Stomach (tissue), 8 donors: ENCODE measurements at regions not wholly inside any gene's neighbourhood (a gene's known extent, or its start where the extent isn't known, plus 50 kb on each side); places are given as distances from the start of the nearest gene placed in this dataset.

Source experiments
- DNase-seq, 2 donors: peaks; one replicate each; pipeline versions ENCODE4 v3.0.0 to v3.0.0-alpha.2; 2013 to 2019
- H3K27ac ChIP-seq, 5 donors: fragments of 200-600 bp in 4 of 5; sonication (generic) in 4 of 5; one replicate each; pipeline ENCODE4 v1.5.1; 2013 to 2019; ENCODE audit warnings: mild to moderate bottlenecking in 1 of 5, moderate library complexity in 1 of 5
- H3K27me3 ChIP-seq, 3 donors: fragments of 200-600 bp; sonication (generic); one replicate each; pipeline ENCODE4 v1.5.1; 2017 to 2019; ENCODE audit warnings: mixed run types in 1 of 3
- H3K36me3 ChIP-seq, 4 donors: fragments of 200-600 bp; sonication (generic); 1 replicate in 3 of 4; 2 replicates in 1 of 4; pipeline ENCODE4 v1.5.1; 2016 to 2019
- H3K4me1 ChIP-seq, 4 donors: fragments of 200-600 bp; sonication (generic); one replicate each; pipeline ENCODE4 v1.5.1; 2016 to 2019
- H3K4me3 ChIP-seq, 4 donors: fragments of 200-600 bp; sonication (generic) in 3 of 4; one replicate each; pipeline ENCODE4 v1.5.1; 2016 to 2019; ENCODE audit warnings: mild to moderate bottlenecking in 1 of 4
- H3K9me3 ChIP-seq, 4 donors: fragments of 200-600 bp; sonication (generic); one replicate each; pipeline ENCODE4 v1.5.1; 2016 to 2019
- CTCF ChIP-seq, 7 experiments: fragments of 450-650 bp in 4 of 7; fragments of 200-600 bp in 3 of 7; sonication (generic) in 3 of 7; IDR thresholded peaks; one replicate each; pipeline ENCODE4 v1.5.1; 2016 to 2019; ENCODE audit warnings: antibody characterized with exemption in 7 of 7, control low read depth in 2 of 7, mild to moderate bottlenecking in 1 of 7
- EP300 ChIP-seq: sonication (generic); formaldehyde crosslinking; IDR thresholded peaks from one replicate; pipeline ENCODE4 v1.6.1; 2017; ENCODE audit warnings: antibody characterized with exemption
- POLR2A ChIP-seq, 4 donors: fragments of 450-650 bp; IDR thresholded peaks; one replicate each; pipeline ENCODE4 v1.6.1; 2016; ENCODE audit warnings: antibody characterized with exemption in 4 of 4, control low read depth in 2 of 4, mild to moderate bottlenecking in 1 of 4, moderate library complexity in 1 of 4
- POLR2AphosphoS5 ChIP-seq, 3 donors: sonication (generic); formaldehyde crosslinking; IDR thresholded peaks; one replicate each; pipeline ENCODE4 v1.6.1; 2016; ENCODE audit warnings: antibody characterized with exemption in 3 of 3
- WGBS, 5 donors: extraction: QIAGEN DNeasy Blood & Tissue Kit in 3 of 5; methylation state at CpG; one replicate each; pipeline versions ENCODE4 v1.1.5 to v1.1.7; 2013 to 2018; 5-methylcytosine and 5-hydroxymethylcytosine counted together
- intact Hi-C: fragments of 100-400 bp; cut with DNase I; formaldehyde crosslinking; loops from one replicate; pipeline ENCODE4 v1.15.1; 2023; ENCODE audit warnings: low total_unique reads
- donor health status: healthy with polysubstance abuse.
- donor health status: Bipolar disorder and iron deficiency.
- donor health status: healthy.

DNA sequence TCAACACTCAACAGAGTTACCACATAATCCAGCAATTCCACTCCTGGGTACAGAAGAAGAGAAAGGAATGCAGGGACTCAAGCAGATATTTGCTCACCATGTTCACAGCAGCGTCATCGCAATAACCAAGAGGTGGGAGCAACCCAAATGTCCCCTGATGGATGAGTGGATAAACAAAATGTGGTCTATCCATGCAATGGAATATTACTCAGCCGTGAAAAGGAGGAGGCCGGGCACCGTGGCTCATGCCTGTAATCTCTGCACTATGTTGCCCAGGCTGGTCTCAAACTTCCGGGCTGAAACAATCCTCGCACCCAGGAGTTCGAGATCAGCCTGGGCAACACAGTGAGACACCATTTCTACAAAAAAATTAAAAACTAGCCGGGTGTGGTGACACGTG, 131.7 kb downstream of the CTTN start:
- DNase-seq, result no peak
- no peaks in the 10 kb centered on the region for H3K4me1 ChIP-seq
- peaks cover 0 to 5% (median 0%) of the 10 kb centered on the region in 3 donors for H3K27me3 ChIP-seq
- no peak for TF ChIP-seq POLR2A (IDR thresholded peaks at IDR 0.05)
- no peak for TF ChIP-seq EP300
- no peak for TF ChIP-seq CTCF (IDR thresholded peaks at IDR 0.05)
- no peak for TF ChIP-seq POLR2AphosphoS5 (IDR thresholded peaks at IDR 0.05)
- intact Hi-C loops, result no loop called here
- 88 to 98% (median 94%) methylated on average over 10 of the region's 10 CpGs for WGBS, 5 donors
- H3K9me3 ChIP-seq, result no peaks in the 10 kb centered on the region
- H3K36me3 ChIP-seq, result no peaks in the 10 kb centered on the region
- H3K4me3 ChIP-seq, result no peak overlapping the region
- H3K27ac ChIP-seq, result no peak overlapping the region

GRCh38 chr11:70530629-70531185, 132.4 kb downstream of the CTTN start:
- intact Hi-C loops, result no loop called here
- TF ChIP-seq EP300 (no peak), POLR2A (IDR thresholded peaks at IDR 0.05) (no peak), POLR2AphosphoS5 (IDR thresholded peaks at IDR 0.05) (no peak), CTCF (IDR thresholded peaks at IDR 0.05) (no peak)
- Histone ChIP-seq H3K36me3 (no peaks in the 10 kb centered on the region), H3K9me3 (no peaks in the 10 kb centered on the region), H3K27me3 (peaks cover 0 to under 1% (median 0%) of the 10 kb centered on the region in 3 donors), H3K4me1 (no peaks in the 10 kb centered on the region), H3K4me3 (no peak overlapping the region), H3K27ac (no peak overlapping the region)
- 90 to 95% (median 95%) methylated on average over 11 of the region's 11 CpGs for WGBS, 5 donors
- DNase-seq, result no peak

DNA sequence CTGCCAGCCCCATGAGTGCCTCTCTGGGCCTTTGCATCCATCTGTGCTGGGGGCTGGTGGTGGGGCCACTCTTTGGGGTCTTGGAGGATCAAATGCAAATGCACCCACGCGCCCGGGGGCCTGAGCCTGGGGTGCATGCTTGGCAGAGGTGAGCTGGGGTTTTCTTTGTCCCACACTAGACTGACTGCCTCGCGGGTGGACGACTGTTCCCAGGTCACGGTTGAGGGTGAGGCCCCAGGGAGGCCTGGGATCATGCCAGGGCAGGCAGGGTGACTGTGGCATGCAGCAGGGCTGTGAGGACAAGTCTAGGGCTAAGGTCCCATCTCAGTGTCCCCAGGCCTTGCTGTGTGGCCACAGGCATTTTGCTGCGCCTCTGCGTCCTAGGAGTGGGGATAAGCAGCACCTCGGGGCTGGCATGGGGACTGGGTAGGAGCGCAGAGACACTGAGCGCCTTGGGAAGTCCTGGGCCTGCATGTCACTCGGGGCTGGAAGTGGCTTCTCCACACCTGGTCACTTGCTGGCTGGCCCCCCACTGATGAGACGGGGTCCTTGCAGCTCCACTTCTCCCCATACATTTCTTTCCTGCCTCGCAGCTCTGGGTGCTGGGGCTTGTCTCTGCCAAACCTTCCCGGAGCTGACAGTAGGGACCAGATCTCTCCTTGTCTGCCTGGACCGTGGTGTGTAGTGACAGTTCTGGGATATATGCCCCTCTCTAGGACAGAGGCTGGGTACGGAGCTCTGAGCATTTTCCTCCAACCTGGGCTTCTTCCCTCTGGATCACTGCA, 133.1 kb downstream of the CTTN start:
- no peaks in the 10 kb centered on the region for H3K27me3 ChIP-seq
- no peak for TF ChIP-seq CTCF (IDR thresholded peaks at IDR 0.05)
- no peaks in the 10 kb centered on the region for H3K9me3 ChIP-seq
- H3K4me1 ChIP-seq, result no peaks in the 10 kb centered on the region
- no peak for DNase-seq
- H3K36me3 ChIP-seq, result no peaks in the 10 kb centered on the region
- 83 to 89% (median 85%) methylated on average over 11 to 18 of the region's 18 CpGs for WGBS, 5 donors
- no peak overlapping the region for H3K27ac ChIP-seq
- no peak overlapping the region for H3K4me3 ChIP-seq
- intact Hi-C loops, result no loop called here

GRCh38 chr11:70532066-70532440, 133.7 kb downstream of the CTTN start:
- DNase-seq, result no peak
- TF ChIP-seq POLR2A (IDR thresholded peaks at IDR 0.05) (no peak), POLR2AphosphoS5 (IDR thresholded peaks at IDR 0.05) (no peak), EP300 (no peak), CTCF (IDR thresholded peaks at IDR 0.05) (no peak)
- no peak overlapping the region for H3K4me3 ChIP-seq
- no peaks in the 10 kb centered on the region for H3K27me3 ChIP-seq
- H3K9me3 ChIP-seq, result no peaks in the 10 kb centered on the region
- intact Hi-C loops, result no loop called here
- no peaks in the 10 kb centered on the region for H3K36me3 ChIP-seq
- H3K4me1 ChIP-seq, result no peaks in the 10 kb centered on the region
- 40 to 79% (median 64%) methylated on average over 1 of the region's 1 CpG for WGBS, 5 donors
- no peak overlapping the region for H3K27ac ChIP-seq
